BLaER1 treated with 17β-estradiol and CSF1 and Interleukin-3, amounts not matched to agents 10 nM and 100 nM (cell line): ENCODE measurements at regions not wholly inside any gene's neighbourhood (a gene's known extent, or its start where the extent isn't known, plus 50 kb on each side); places are given as distances from the start of the nearest gene placed in this dataset.

Experiments used
- H3K27ac ChIP-seq, 11 experiments: shearing (Covaris generic); formaldehyde crosslinking; 2 replicates each; pipeline ENCODE4 v1.8.1; 2022
- H3K27me3 ChIP-seq, 11 experiments: shearing (Covaris generic); formaldehyde crosslinking; 2 replicates each; pipeline ENCODE4 v1.8.1; 2022
- H3K36me3 ChIP-seq, 11 experiments: shearing (Covaris generic); formaldehyde crosslinking; 2 replicates each; pipeline ENCODE4 v1.8.1; 2022
- H3K4me1 ChIP-seq, 10 experiments: shearing (Covaris generic); formaldehyde crosslinking; 2 replicates each; pipeline ENCODE4 v1.8.1; 2022
- H3K4me2 ChIP-seq, 11 experiments: shearing (Covaris generic); formaldehyde crosslinking; 2 replicates each; pipeline ENCODE4 v1.8.1; 2022
- H3K4me3 ChIP-seq, 10 experiments: shearing (Covaris generic); formaldehyde crosslinking; 2 replicates each; pipeline ENCODE4 v1.8.1; 2022
- H3K9ac ChIP-seq, 11 experiments: shearing (Covaris generic); formaldehyde crosslinking; 2 replicates each; pipeline ENCODE4 v1.8.1; 2022
- H3K9me3 ChIP-seq, 11 experiments: shearing (Covaris generic); formaldehyde crosslinking; replicated peaks in 1 of 11; 2 replicates each; pipeline ENCODE4 v1.8.1; 2022
- H4K20me1 ChIP-seq, 11 experiments: shearing (Covaris generic); formaldehyde crosslinking; 2 replicates each; pipeline ENCODE4 v1.8.1; 2022
- Cebpa-rat ChIP-seq, 11 experiments: shearing (Covaris generic); IDR thresholded peaks; 2 replicates each; pipeline ENCODE4 v1.8.1; 2022

- Histone ChIP-seq H3K4me3 (no peak overlapping the region), H3K9me3 (no peaks in the 10 kb centered on the region), H3K9ac (no peak overlapping the region), H3K27ac (no peak overlapping the region), H3K27me3 (no peaks in the 10 kb centered on the region), H4K20me1 (no peaks in the 10 kb centered on the region), H3K4me2 (no peak overlapping the region; a peak in 1 of 22 replicates), H3K36me3 (no peaks in the 10 kb centered on the region), H3K4me1 (0 out of 20 replicates have a peak, but pooled peaks cover 0 to 3% (median 0%) of the 10 kb centered on the region in 10 experiments)
- TF ChIP-seq Cebpa-rat (IDR thresholded peaks at IDR 0.05) = no peak
Observed at GRCh38 chr1:199336745-199337640, 690.5 kb upstream of the NR5A2 start.

GRCh38 chr1:199338760-199339159 is 688.8 kb upstream of the NR5A2 start:
- H3K9me3 ChIP-seq = 0 out of 22 replicates have a peak, but pooled peaks cover 0 to 3% (median 0%) of the 10 kb centered on the region in 11 experiments
- H3K4me2 ChIP-seq = no peak overlapping the region
- no peaks in the 10 kb centered on the region for H4K20me1 ChIP-seq
- H3K4me1 ChIP-seq = 0 out of 20 replicates have a peak, but pooled peaks cover 0 to 3% (median 0%) of the 10 kb centered on the region in 10 experiments
- H3K9ac ChIP-seq = no peak overlapping the region
- no peak for TF ChIP-seq Cebpa-rat (IDR thresholded peaks at IDR 0.05)
- no peaks in the 10 kb centered on the region for H3K36me3 ChIP-seq
- no peak overlapping the region for H3K4me3 ChIP-seq
- no peaks in the 10 kb centered on the region for H3K27me3 ChIP-seq
- no peak overlapping the region for H3K27ac ChIP-seq

GRCh38 chr1:199352351-199352750 is 675.2 kb upstream of the NR5A2 start:
- H3K27ac ChIP-seq = no peak overlapping the region
- peaks cover 0 to 23% (median 12%) of the 10 kb centered on the region in 11 experiments; a peak in 17 of 22 replicates for H3K9me3 ChIP-seq
- no peak overlapping the region for H3K4me3 ChIP-seq
- no peaks in the 10 kb centered on the region for H4K20me1 ChIP-seq
- no peaks in the 10 kb centered on the region for H3K36me3 ChIP-seq
- H3K4me2 ChIP-seq = no peak overlapping the region
- TF ChIP-seq Cebpa-rat (IDR thresholded peaks at IDR 0.05) = no peak
- H3K9ac ChIP-seq = no peak overlapping the region
- no peaks in the 10 kb centered on the region for H3K4me1 ChIP-seq
- no peaks in the 10 kb centered on the region for H3K27me3 ChIP-seq

- no peak for TF ChIP-seq Cebpa-rat (IDR thresholded peaks at IDR 0.05)
- H3K4me3 ChIP-seq = no peak overlapping the region
- H3K27ac ChIP-seq = no peak overlapping the region
- H4K20me1 ChIP-seq = no peaks in the 10 kb centered on the region
- H3K9me3 ChIP-seq = peaks cover 0 to 21% (median 12%) of the 10 kb centered on the region in 11 experiments; a peak in 17 of 22 replicates
- no peaks in the 10 kb centered on the region for H3K36me3 ChIP-seq
- H3K4me1 ChIP-seq = no peaks in the 10 kb centered on the region
- H3K27me3 ChIP-seq = no peaks in the 10 kb centered on the region
- no peak overlapping the region for H3K9ac ChIP-seq
- no peak overlapping the region for H3K4me2 ChIP-seq
Observed at GRCh38 chr1:199353906-199354305, 673.6 kb upstream of the NR5A2 start.

- no peak overlapping the region for H3K9ac ChIP-seq
- no peak for TF ChIP-seq Cebpa-rat (IDR thresholded peaks at IDR 0.05)
Observed at GRCh38 chr1:199356561-199356960, 670.9 kb upstream of the NR5A2 start.

GRCh38 chr1:199357599-199357998 is 669.9 kb upstream of the NR5A2 start:
- H3K36me3 ChIP-seq = no peaks in the 10 kb centered on the region
- no peaks in the 10 kb centered on the region for H3K27me3 ChIP-seq
- peaks cover 0 to 9% (median 0%) of the 10 kb centered on the region in 11 experiments; a peak in 4 of 22 replicates for H3K9me3 ChIP-seq
- no peak overlapping the region for H3K4me2 ChIP-seq
- no peak overlapping the region for H3K27ac ChIP-seq
- no peak for TF ChIP-seq Cebpa-rat (IDR thresholded peaks at IDR 0.05)
- no peaks in the 10 kb centered on the region for H4K20me1 ChIP-seq
- no peaks in the 10 kb centered on the region for H3K4me1 ChIP-seq
- H3K4me3 ChIP-seq = no peak overlapping the region
- H3K9ac ChIP-seq = no peak overlapping the region

More at GRCh38 chr1:199356561-199356960, 670.9 kb upstream of the NR5A2 start:
- Histone ChIP-seq H4K20me1 (no peaks in the 10 kb centered on the region), H3K27me3 (no peaks in the 10 kb centered on the region), H3K36me3 (no peaks in the 10 kb centered on the region), H3K4me1 (no peaks in the 10 kb centered on the region), H3K27ac (no peak overlapping the region), H3K4me2 (no peak overlapping the region), H3K9me3 (peaks cover 0 to 9% (median 0%) of the 10 kb centered on the region in 11 experiments; a peak in 4 of 22 replicates), H3K4me3 (no peak overlapping the region)

- no peak for TF ChIP-seq Cebpa-rat (IDR thresholded peaks at IDR 0.05)
- H3K36me3 ChIP-seq = no peaks in the 10 kb centered on the region
- H3K9ac ChIP-seq = no peak overlapping the region
- no peaks in the 10 kb centered on the region for H3K4me1 ChIP-seq
- no peak overlapping the region for H3K27ac ChIP-seq
- no peaks in the 10 kb centered on the region for H4K20me1 ChIP-seq
- H3K4me3 ChIP-seq = no peak overlapping the region
- H3K4me2 ChIP-seq = no peak overlapping the region
- no peaks in the 10 kb centered on the region for H3K27me3 ChIP-seq
- H3K9me3 ChIP-seq = no peaks in the 10 kb centered on the region
Observed at GRCh38 chr1:199362996-199363395, 664.5 kb upstream of the NR5A2 start.

GRCh38 chr1:199373139-199373538 is 654.4 kb upstream of the NR5A2 start:
- no peak overlapping the region for H3K4me3 ChIP-seq
- no peaks in the 10 kb centered on the region for H3K36me3 ChIP-seq
- no peaks in the 10 kb centered on the region for H4K20me1 ChIP-seq
- H3K9me3 ChIP-seq = peaks cover 0 to 13% (median 4%) of the 10 kb centered on the region in 11 experiments; a peak in 10 of 22 replicates
- no peaks in the 10 kb centered on the region for H3K4me1 ChIP-seq
- H3K4me2 ChIP-seq = no peak overlapping the region
- no peaks in the 10 kb centered on the region for H3K27me3 ChIP-seq
- no peak overlapping the region for H3K27ac ChIP-seq
- H3K9ac ChIP-seq = no peak overlapping the region
- no peak for TF ChIP-seq Cebpa-rat (IDR thresholded peaks at IDR 0.05)

- no peak overlapping the region for H3K27ac ChIP-seq
Observed at GRCh38 chr1:199377211-199377610, 650.3 kb upstream of the NR5A2 start.

More at GRCh38 chr1:199377211-199377610, 650.3 kb upstream of the NR5A2 start:
- H3K4me3 ChIP-seq = no peak overlapping the region
- H3K4me1 ChIP-seq = no peaks in the 10 kb centered on the region
- no peak for TF ChIP-seq Cebpa-rat (IDR thresholded peaks at IDR 0.05)
- no peak overlapping the region for H3K9ac ChIP-seq
- H4K20me1 ChIP-seq = no peaks in the 10 kb centered on the region
- H3K36me3 ChIP-seq = no peaks in the 10 kb centered on the region
- no peak overlapping the region for H3K4me2 ChIP-seq
- no peaks in the 10 kb centered on the region for H3K27me3 ChIP-seq
- H3K9me3 ChIP-seq = peaks cover 0 to 8% (median 4%) of the 10 kb centered on the region in 11 experiments; a peak in 10 of 22 replicates
